Activated T-cell treated with anti-CD3 and anti-CD28 coated beads, Interleukin-2, amount 50 U/mL, for 72 hours (primary cell): ENCODE measurements at regions not wholly inside any gene's neighbourhood (a gene's known extent, or its start where the extent isn't known, plus 50 kb on each side); places are given as distances from the start of the nearest gene placed in this dataset.

Experiments
- ATAC-seq, 2 donors: fragments of 150-1000 bp; cut with Tn5 transposase; replicated peaks in 1 of 2; 2 replicates each; pipeline ENCODE4 v1.10.0; 2021; ENCODE audit warnings: moderate library complexity in 2 of 2, mild to moderate bottlenecking in 1 of 2
- DNase-seq, 2 donors: peaks; one replicate each; pipeline ENCODE4 v3.0.0; 2021 to 2022; ENCODE audit warnings: mixed read lengths in 1 of 2
- H3K27ac Mint-ChIP-seq: one replicate; pipeline ENCODE4 v1.8.0; 2022; ENCODE audit warnings: mild to moderate bottlenecking, moderate library complexity, mixed read lengths
- H3K27me3 Mint-ChIP-seq: one replicate; pipeline ENCODE4 v1.8.0; 2022; ENCODE audit warnings: low read depth, mixed read lengths
- H3K36me3 Mint-ChIP-seq, 2 donors: one replicate each; pipeline ENCODE4 v1.8.0; 2022; ENCODE audit warnings: mixed read lengths in 2 of 2, mild to moderate bottlenecking in 1 of 2; ENCODE audit not compliant: insufficient read depth in 2 of 2
- H3K4me1 Mint-ChIP-seq: one replicate; pipeline ENCODE4 v1.8.0; 2022; ENCODE audit warnings: low read depth, mixed read lengths
- H3K4me3 Mint-ChIP-seq, 2 donors: one replicate each; pipeline ENCODE4 v1.8.0; 2022; ENCODE audit warnings: mild to moderate bottlenecking in 2 of 2, mixed read lengths in 2 of 2, moderate library complexity in 2 of 2
- H3K9me3 Mint-ChIP-seq, 2 donors: one replicate each; pipeline ENCODE4 v1.8.0; 2022; ENCODE audit warnings: mixed read lengths in 2 of 2

DNA sequence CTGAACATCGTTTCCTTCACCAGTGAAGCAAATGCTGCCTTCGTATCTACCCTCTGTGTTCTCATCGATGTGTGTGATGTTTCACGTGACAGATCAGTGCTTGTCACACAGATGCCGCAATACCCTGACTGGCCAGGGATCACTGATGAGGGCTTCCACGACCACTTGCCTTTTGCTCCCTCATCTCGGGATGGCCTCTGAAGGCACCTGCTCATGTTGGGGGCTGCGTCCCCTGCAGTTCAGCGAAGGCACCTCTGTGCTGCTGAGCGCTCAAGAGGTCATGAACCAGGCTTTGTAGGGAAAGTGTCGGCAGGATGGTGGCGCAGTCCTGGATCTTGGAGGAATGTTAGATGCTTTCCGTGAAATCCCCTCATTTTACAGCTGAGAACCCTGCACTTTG lies 79.2 kb upstream of the KLF13 start:
- DNase-seq = no peak
- H3K27ac Mint-ChIP-seq = no peak overlapping the region

DNA sequence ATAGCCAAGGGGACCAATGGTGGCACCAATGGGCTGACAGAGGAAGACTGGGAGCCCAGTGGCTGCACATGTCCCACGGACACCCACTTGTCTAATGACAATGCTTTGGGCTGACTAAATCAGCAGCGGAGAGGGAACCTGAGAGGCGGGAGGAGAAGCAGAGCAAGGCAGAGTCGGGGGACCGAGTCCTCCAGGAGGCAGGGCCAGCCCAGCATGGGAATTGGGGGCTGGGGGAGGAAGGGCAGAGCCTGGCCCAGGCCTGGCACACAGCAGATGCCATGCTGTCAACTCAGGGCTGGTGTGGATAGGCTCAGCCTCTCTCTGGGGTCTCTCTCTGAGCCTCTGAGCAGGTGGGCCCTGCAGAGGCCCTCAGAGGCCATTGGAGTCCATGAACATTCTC lies 78.4 kb upstream of the KLF13 start:
- Mint-ChIP-seq H3K4me1 (peaks cover 4% of the 10 kb centered on the region), H3K27ac (no peak overlapping the region), H3K9me3 (no peaks in the 10 kb centered on the region), H3K27me3 (no peaks in the 10 kb centered on the region), H3K4me3 (no peak overlapping the region), H3K36me3 (no peaks in the 10 kb centered on the region)
- DNase-seq (no peak), ATAC-seq (no peak)

More for the DNA sequence above, 79.2 kb upstream of the KLF13 start:
- no peaks in the 10 kb centered on the region for H3K27me3 Mint-ChIP-seq
- no peak overlapping the region for H3K4me3 Mint-ChIP-seq
- H3K4me1 Mint-ChIP-seq = peaks cover 6% of the 10 kb centered on the region
- no peak for ATAC-seq
- H3K36me3 Mint-ChIP-seq = no peaks in the 10 kb centered on the region
- no peaks in the 10 kb centered on the region for H3K9me3 Mint-ChIP-seq

DNA sequence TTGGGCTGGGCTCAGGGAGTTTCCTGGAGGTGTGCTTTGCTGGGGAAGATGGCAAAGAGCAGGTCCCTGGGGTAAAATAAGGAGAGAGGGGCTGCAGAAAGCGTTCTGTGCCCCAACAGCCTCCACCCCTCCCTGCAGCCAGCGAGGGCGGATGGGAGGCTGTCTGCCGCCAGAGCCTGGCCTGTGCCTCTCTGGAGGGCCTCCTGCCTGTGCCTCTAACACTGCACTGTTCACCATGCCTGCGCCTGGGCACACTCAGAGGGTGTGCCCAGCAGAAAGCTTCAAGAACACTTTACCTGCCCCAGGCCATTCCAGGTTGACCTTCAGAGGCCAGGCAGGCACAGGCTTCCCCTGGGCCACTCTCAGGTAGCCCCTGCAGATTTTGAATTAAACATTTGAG lies 77.7 kb upstream of the KLF13 start:
- H3K36me3 Mint-ChIP-seq = no peaks in the 10 kb centered on the region
- H3K27ac Mint-ChIP-seq = no peak overlapping the region
- no peak for DNase-seq
- no peaks in the 10 kb centered on the region for H3K9me3 Mint-ChIP-seq
- ATAC-seq = no peak
- no peak overlapping the region for H3K4me3 Mint-ChIP-seq
- peaks cover 4% of the 10 kb centered on the region for H3K4me1 Mint-ChIP-seq
- no peaks in the 10 kb centered on the region for H3K27me3 Mint-ChIP-seq

DNA sequence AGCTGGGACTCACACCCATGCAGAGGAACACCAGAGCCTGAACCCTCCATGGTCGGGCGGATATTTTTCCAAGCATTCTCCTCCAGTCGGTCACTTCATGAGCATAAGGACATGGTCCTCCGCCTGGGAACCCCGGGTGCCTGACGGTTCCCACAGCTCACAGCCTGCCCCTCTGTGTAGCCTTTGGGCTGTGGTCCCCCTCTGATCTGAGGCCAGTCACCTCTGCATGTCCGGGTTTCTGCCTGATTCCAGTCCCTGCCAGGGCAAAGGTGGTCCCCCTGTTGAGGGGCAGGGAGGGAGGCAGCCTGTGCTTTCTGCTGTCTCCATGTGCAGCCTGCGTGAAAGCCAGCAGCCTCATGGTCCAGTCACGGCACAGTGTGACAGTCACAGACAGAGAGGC lies 76.6 kb upstream of the KLF13 start:
- DNase-seq = no peak
- no peak overlapping the region for H3K4me3 Mint-ChIP-seq
- no peaks in the 10 kb centered on the region for H3K27me3 Mint-ChIP-seq
- H3K27ac Mint-ChIP-seq = no peak overlapping the region
- no peaks in the 10 kb centered on the region for H3K9me3 Mint-ChIP-seq
- H3K36me3 Mint-ChIP-seq = no peaks in the 10 kb centered on the region
- no peak for ATAC-seq
- peaks cover 4% of the 10 kb centered on the region for H3K4me1 Mint-ChIP-seq

DNA sequence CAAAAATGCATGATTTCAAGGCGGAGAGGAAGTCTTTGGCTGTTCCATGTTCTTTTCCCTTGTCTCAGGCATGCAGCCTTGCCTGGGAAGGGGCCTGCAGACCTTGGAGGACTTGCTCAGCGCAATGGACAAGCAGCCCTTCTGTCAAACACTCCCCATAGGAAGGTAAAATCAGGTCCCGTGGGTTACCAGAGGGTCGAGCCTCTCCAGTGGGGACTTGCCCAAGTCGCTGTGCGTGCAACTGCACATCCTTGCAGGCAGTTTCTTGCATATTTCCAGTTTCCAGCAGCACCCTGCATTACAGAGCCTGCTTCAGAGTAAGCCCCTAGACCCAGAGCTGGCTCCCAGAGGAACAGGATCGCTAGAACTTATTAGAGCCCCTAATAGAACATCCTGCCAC lies 75.5 kb upstream of the KLF13 start:
- Mint-ChIP-seq H3K27ac (no peak overlapping the region), H3K4me3 (no peak overlapping the region), H3K4me1 (peaks cover 7% of the 10 kb centered on the region), H3K36me3 (no peaks in the 10 kb centered on the region), H3K27me3 (no peaks in the 10 kb centered on the region), H3K9me3 (no peaks in the 10 kb centered on the region)
- DNase-seq (no peak), ATAC-seq (no peak)

DNA sequence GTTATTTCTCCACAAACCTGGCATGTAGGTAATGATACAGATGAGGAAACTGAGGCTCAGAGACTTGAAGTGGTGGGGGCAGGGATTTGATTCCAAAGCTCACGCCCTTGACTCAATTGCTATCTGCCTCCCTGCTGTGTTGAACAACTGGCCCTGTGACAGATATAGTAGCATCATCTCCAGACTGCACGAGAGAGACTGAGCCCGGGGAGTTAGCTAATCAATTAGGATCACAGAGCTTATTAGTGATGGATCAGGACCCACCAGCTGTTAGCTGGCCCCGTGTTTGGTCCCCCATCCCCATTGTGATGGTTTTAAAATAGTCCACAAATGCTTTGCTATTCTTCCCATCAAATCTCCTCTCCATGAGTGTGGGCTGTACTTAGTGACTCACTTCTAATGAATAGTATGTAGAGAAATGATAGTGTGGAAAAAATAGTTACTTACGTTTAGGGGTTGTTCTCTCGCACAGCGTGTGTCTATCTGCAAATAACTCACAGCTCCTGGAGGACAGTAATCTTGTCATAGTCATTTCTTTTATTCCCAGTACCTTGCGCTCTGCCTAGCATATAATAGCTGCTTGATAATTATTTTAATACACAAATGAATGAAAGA lies 74.4 kb upstream of the KLF13 start:
- DNase-seq (no peak), ATAC-seq (no peak)
- H3K9me3 Mint-ChIP-seq = no peaks in the 10 kb centered on the region
- no peak overlapping the region for H3K27ac Mint-ChIP-seq
- no peak overlapping the region for H3K4me3 Mint-ChIP-seq
- H3K36me3 Mint-ChIP-seq = no peaks in the 10 kb centered on the region
- H3K4me1 Mint-ChIP-seq = peaks cover 18% of the 10 kb centered on the region
- H3K27me3 Mint-ChIP-seq = no peaks in the 10 kb centered on the region

DNA sequence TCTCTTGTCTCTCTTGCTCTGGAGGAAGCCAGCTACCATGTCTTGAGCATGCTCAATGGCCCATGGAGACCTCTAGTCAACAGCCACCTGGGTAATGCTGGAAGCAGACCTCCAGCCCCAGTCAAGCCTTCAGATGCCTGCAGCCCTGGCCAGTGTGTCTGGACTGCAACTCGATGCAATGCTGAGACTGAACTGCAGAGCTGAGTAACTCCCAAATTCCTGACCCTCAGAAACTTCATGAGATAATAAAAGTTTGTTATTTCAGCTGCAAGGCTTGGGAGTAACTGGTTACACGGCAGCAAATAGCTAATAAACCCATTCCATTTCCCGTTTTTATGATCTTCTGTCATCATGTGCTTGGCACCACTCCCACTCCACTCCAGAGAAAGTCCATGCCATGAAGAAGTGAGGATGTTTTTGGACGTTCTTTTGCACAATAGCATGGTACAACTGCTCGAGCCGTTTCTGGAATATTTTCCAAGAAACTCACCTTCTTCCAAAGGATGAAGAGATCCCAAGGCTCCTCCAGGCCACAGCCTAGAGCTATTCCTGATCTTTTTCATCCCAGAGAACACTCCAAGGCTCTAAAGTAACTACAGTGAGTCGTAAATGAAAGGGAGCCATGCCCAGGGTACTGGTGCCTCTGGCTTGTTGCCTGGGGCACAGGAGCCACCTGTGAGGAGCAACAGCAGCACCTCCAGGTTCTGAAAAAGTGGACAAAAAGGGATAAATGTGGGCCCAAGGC lies 72.0 kb upstream of the KLF13 start:
- Mint-ChIP-seq H3K36me3 (no peaks in the 10 kb centered on the region), H3K4me3 (no peak overlapping the region), H3K4me1 (peaks cover 26% of the 10 kb centered on the region), H3K9me3 (no peaks in the 10 kb centered on the region), H3K27ac (no peak overlapping the region), H3K27me3 (no peaks in the 10 kb centered on the region)
- DNase-seq (no peak), ATAC-seq (no peak)

DNA sequence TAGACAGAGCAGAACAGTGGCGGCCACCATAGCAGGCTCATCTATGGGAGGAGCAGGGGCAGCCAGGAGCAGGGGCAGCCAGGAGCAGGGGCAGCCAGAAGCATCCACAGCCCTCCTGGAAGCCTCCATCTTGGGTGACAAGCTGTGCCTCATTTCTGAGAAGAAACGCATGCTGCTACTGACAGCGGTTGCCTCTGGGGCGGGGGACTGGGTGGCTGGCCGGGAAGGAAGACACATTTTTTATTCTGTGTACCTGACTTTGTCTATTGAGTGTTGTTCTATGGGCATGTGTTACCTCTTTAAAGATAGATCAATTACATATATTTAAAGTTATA lies 71.5 kb upstream of the KLF13 start:
- no peak overlapping the region for H3K27ac Mint-ChIP-seq
- ATAC-seq = no peak
- no peaks in the 10 kb centered on the region for H3K27me3 Mint-ChIP-seq
- peaks cover 29% of the 10 kb centered on the region for H3K4me1 Mint-ChIP-seq
- no peak for DNase-seq
- H3K36me3 Mint-ChIP-seq = no peaks in the 10 kb centered on the region
- no peak overlapping the region for H3K4me3 Mint-ChIP-seq
- no peaks in the 10 kb centered on the region for H3K9me3 Mint-ChIP-seq

DNA sequence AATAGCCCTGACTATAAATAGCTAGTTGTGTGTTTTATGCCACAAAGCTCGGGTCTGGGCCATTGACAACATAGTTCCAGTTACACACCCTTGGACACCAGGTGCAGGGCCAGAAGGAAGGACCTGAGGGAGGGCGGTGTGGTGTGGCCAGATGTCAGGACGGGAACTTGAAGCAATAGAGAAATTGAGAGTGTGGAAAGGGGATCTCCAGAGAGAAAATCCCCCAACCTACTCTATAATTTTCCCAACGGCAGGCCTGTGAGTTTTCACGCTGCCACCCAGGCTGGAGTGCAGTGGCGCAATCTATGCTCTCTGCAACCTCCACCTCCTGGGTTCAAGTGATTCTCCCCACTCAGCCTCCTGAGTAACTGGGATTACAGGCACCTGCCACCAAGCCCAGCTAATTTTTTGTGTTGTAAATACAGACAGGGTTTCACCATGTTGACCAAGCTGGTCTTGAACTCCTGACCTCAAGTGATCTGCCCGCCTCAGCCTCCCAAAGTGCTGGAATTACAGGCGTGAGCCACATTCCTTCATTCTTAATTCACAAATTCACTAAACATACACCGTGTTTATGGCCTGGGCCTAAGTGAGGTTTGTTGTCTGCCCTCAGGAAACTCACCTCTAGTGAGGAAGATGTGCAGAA lies 70.8 kb upstream of the KLF13 start:
- H3K36me3 Mint-ChIP-seq = no peaks in the 10 kb centered on the region
- no peak overlapping the region for H3K4me3 Mint-ChIP-seq
- H3K27ac Mint-ChIP-seq = no peak overlapping the region
- no peaks in the 10 kb centered on the region for H3K9me3 Mint-ChIP-seq
- DNase-seq (no peak), ATAC-seq (no peak)
- H3K27me3 Mint-ChIP-seq = no peaks in the 10 kb centered on the region
- H3K4me1 Mint-ChIP-seq = peaks cover 29% of the 10 kb centered on the region

DNA sequence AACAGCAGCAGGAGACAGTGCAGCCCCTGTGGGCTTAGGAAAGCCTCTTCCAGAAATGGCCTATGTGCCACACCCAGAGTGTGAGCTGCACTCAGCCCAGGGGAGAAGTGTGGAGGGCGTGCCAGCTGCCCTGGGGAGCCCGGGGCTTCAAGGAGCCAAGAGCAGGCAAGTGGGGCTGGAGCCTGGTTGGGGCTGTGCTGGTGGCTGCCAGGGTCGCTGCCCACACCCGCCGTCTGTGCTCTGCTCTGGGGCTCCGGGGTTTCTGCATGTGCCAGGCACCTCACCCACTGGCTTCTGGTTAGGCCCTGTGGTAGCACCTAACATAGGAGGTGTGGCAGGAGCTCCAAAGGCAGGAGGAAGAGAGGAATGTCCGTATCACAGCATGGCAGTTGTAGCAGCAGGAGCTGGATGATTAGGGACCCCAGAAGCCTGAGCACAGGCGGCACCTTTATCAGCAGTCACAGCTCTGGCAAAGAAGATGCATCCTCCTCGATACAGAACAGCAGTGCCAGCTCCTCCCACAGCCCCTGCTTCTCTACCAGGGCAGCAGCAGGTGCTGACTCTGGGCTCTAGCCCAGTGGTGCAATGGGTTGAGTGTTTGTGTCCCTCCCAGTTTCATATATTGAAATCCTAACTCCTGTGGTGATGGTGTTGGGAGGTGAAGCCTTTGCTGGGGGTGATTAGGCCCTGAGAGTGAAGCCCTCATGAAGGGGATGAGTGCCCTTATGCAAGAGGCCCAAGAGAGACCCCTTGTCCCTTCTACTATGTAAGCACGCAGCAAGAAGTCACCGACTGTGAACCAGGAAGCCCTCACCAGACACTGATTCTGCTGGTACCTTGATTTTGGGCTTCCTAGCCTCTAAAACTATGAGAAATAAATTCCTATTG lies 70.0 kb upstream of the KLF13 start:
- no peak overlapping the region for H3K27ac Mint-ChIP-seq
- ATAC-seq (peak; percentile 21 to 32), DNase-seq (no peak)
- H3K4me1 Mint-ChIP-seq = peaks cover 33% of the 10 kb centered on the region
- no peaks in the 10 kb centered on the region for H3K9me3 Mint-ChIP-seq
- no peaks in the 10 kb centered on the region for H3K36me3 Mint-ChIP-seq
- peaks cover 4% of the 10 kb centered on the region for H3K27me3 Mint-ChIP-seq
- no peak overlapping the region for H3K4me3 Mint-ChIP-seq

DNA sequence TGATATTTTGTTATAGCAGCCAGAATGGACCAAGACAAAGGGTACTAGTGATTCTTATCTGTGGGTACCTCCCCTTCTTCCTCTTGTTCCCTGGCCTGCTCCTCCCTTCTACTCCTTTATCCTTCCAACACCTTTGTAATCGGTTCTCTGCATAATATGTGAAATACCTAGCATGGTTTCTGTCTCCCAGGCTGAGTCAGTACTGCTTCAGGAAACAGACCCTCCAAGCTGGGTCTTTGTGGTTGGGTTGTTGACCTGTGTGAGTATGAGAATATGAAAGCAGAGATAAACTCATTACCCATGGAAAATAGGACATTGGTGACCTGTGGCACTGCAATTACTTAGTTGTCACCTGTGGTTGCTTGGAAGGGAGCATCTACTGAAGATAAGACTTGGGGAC lies 69.3 kb upstream of the KLF13 start:
- Mint-ChIP-seq H3K27me3 (peaks cover 10% of the 10 kb centered on the region), H3K4me1 (peaks cover 39% of the 10 kb centered on the region), H3K9me3 (no peaks in the 10 kb centered on the region), H3K36me3 (no peaks in the 10 kb centered on the region), H3K4me3 (no peak overlapping the region), H3K27ac (no peak overlapping the region)
- no peak for DNase-seq
- ATAC-seq = peak in 1 of 2 donors; percentile 37

DNA sequence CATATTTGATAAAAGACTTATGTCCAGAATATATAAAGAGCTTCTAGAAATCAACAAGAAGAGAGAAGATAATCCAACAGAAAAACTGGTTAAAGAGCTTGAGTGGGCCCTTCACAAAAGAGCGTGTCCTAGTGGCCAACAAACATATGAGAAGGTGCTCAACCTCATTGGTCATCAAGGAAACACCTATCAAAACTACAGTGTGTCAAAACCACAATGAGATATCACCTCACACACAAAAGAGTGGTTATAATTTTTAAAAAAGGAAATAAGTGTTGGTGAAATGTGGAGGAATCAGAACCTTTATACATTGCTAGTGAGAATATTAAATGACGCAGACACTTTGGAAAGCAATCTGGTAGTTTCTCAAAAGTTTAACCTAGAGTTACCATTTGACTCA lies 68.4 kb upstream of the KLF13 start:
- ATAC-seq (no peak), DNase-seq (no peak)
- Mint-ChIP-seq H3K4me1 (peaks cover 49% of the 10 kb centered on the region), H3K27me3 (peaks cover 10% of the 10 kb centered on the region), H3K4me3 (no peak overlapping the region), H3K27ac (no peak overlapping the region), H3K36me3 (no peaks in the 10 kb centered on the region), H3K9me3 (no peaks in the 10 kb centered on the region)

DNA sequence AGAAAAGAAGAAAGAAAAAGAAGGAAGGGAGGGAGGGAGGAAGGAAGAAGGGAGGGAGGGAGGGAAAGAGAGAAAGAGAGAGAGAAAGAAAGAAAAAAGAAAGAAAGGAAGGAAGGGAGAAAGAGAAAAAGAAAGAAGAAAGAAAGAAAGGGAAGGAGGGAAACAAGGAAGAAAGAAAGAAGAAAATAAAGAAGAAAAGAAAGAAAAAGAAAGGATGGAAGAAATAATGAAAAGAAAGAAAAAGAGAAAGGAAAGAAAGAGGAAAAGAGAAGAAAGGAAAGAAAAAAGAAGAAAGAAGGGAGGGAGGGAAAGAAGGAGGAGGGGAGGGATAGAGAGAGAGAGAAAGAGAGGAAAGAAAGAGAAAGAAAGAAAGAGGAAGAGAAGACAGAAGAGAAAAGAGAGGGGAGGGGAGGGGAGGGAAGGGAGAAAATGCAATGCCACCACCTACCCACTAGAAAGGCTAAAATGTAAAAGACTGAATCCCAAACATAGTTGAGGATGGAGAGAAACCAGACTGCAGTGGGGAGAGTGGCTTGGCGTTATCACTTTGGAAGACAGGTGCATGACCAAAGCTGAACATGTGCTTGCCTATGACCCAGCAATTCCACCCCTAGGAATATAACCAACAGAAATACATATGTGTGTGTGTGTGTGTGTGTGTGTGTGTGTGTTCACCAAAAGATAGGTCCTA lies 66.9 kb upstream of the KLF13 start:
- Mint-ChIP-seq H3K27me3 (peaks cover 15% of the 10 kb centered on the region), H3K27ac (no peak overlapping the region), H3K4me1 (peaks cover 64% of the 10 kb centered on the region), H3K4me3 (no peak overlapping the region), H3K36me3 (no peaks in the 10 kb centered on the region), H3K9me3 (no peaks in the 10 kb centered on the region)
- ATAC-seq (no peak), DNase-seq (no peak)
